HepG2 (cell line): ENCODE measurements at regions not wholly inside any gene's neighbourhood (a gene's known extent, or its start where the extent isn't known, plus 50 kb on each side); places are given as distances from the start of the nearest gene placed in this dataset.

Experiments
- HNF4A ChIP-seq: sonication (generic); formaldehyde crosslinking; IDR thresholded peaks from 2 replicates; pipeline ENCODE4 v1.4.0; 2020; ENCODE audit warnings: missing genetic modification reagents
- HNRNPL ChIP-seq: fragments of 200-400 bp; formaldehyde crosslinking; IDR thresholded peaks from 2 replicates; pipeline ENCODE4 v1.6.1; 2017; ENCODE audit warnings: mild to moderate bottlenecking, low read depth, low read length
- MAF1 ChIP-seq: sonication (generic); formaldehyde crosslinking; IDR thresholded peaks from 2 replicates; pipeline ENCODE4 v1.5.0; 2020; ENCODE audit warnings: missing genetic modification reagents, borderline replicate concordance
- NR2F6 ChIP-seq, 2 experiments: IDR thresholded peaks; 2 replicates each; pipeline ENCODE4 v1.6.1; 2016; ENCODE audit warnings: antibody characterized with exemption in 1 of 2, mild to moderate bottlenecking in 1 of 2
- POLR2A ChIP-seq, 2 experiments: IDR thresholded peaks; 2 replicates each; pipeline ENCODE4 v1.6.1; 2011; ENCODE audit warnings: low read depth in 2 of 2, low read length in 2 of 2, mild to moderate bottlenecking in 1 of 2, moderate library complexity in 1 of 2; ENCODE audit not compliant: insufficient read depth in 1 of 2
- RXRB ChIP-seq: IDR thresholded peaks from 2 replicates; pipeline ENCODE4 v1.6.1; 2016; ENCODE audit warnings: borderline replicate concordance, missing genetic modification reagents, missing compliant biosample characterization
- SALL2 ChIP-seq: sonication (generic); formaldehyde crosslinking; IDR thresholded peaks from 2 replicates; pipeline ENCODE4 v1.8.1; 2023; ENCODE audit warnings: mild to moderate bottlenecking, missing genetic modification reagents, inconsistent platforms
- SNRNP70 ChIP-seq: fragments of 200-400 bp; formaldehyde crosslinking; IDR thresholded peaks from 2 replicates; pipeline ENCODE4 v1.6.1; 2017; ENCODE audit warnings: mild to moderate bottlenecking, low read depth, low read length, moderate library complexity
- ZNF619 ChIP-seq: sonication (generic); formaldehyde crosslinking; IDR thresholded peaks from 2 replicates; pipeline ENCODE4 v1.4.0; 2020; ENCODE audit warnings: mild to moderate bottlenecking, missing genetic modification reagents
- ZNF720 ChIP-seq: sonication (generic); formaldehyde crosslinking; IDR thresholded peaks from 2 replicates; pipeline ENCODE4 v1.4.0; 2020; ENCODE audit warnings: missing genetic modification reagents
- ZSCAN21 ChIP-seq: sonication (generic); formaldehyde crosslinking; IDR thresholded peaks from 2 replicates; pipeline ENCODE4 v1.8.0; 2022; ENCODE audit warnings: mild to moderate bottlenecking, missing genetic modification reagents, moderate library complexity, borderline replicate concordance
- TF ChIP-seq, protein P1 (sequence below), 2 experiments: sonication (generic) in 1 of 2; formaldehyde crosslinking in 1 of 2; IDR thresholded peaks; 2 replicates each; pipeline versions ENCODE4 v1.4.0 to v1.6.1; 2016 to 2020; ENCODE audit warnings: borderline replicate concordance in 1 of 2, low read depth in 1 of 2, mild to moderate bottlenecking in 1 of 2, missing genetic modification reagents in 1 of 2
- TF ChIP-seq, protein P2 (sequence below): sonication (generic); formaldehyde crosslinking; IDR thresholded peaks from 2 replicates; pipeline ENCODE4 v1.4.0; 2020; ENCODE audit warnings: mild to moderate bottlenecking, missing genetic modification reagents
- TF ChIP-seq, protein P3 (sequence below): sonication (generic); formaldehyde crosslinking; IDR thresholded peaks from 2 replicates; pipeline ENCODE4 v1.4.0; 2020; ENCODE audit warnings: missing genetic modification reagents
- TF ChIP-seq, protein P4 (sequence below): sonication (generic); formaldehyde crosslinking; IDR thresholded peaks from 2 replicates; pipeline ENCODE4 v1.4.0; 2020; ENCODE audit warnings: missing genetic modification reagents, borderline replicate concordance
- TF ChIP-seq, protein P5 (sequence below): sonication (generic); formaldehyde crosslinking; conservative IDR thresholded peaks from 2 replicates; pipeline ENCODE4 v1.4.0; 2020; ENCODE audit warnings: missing genetic modification reagents

DNA sequence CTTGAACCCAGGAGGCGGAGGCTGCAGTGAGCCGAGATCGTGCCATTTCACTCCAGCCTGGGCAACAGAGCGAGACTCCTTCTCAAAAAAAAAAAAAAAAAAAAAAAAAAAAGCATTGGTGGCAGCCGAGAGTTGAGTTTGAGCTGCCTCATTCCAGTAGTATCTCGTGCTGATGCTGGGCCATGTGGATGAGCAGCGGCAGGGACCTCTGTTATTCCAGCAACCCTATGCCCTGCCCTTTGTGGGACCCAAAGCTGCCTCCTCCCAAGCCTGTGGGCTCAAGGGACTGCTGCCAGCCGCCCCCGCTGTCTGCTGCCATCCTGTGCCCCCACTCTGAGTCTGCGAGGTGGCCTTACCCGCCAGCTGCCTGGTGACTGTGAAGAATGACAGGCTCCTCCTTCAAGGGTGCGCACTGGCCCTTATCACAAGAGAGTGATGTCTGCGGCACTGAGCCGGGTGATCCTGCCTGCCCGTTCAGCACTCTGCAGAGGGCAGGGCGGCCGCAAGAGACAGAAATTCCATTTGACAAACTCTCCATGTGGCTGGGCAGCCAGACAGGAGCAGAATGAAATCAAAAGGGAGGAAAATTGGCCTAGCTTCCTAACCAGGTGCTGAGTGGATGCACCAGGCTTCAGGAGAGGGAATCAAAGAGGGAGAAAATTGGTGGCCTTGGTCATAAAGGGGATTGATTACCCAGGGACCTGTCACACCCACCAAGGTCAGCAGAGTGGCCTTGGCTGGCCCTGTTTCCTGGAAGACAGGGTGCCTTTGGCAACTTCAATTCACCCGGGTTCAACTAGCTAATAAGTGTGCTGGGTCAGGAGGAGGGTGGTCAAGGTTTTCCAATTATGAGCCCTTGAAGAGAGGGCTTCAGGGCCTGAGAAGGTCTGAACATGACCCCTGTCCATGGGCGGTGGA, 65.3 kb upstream of the ZMIZ1 start (continued):
- TF ChIP-seq, protein P1, sequence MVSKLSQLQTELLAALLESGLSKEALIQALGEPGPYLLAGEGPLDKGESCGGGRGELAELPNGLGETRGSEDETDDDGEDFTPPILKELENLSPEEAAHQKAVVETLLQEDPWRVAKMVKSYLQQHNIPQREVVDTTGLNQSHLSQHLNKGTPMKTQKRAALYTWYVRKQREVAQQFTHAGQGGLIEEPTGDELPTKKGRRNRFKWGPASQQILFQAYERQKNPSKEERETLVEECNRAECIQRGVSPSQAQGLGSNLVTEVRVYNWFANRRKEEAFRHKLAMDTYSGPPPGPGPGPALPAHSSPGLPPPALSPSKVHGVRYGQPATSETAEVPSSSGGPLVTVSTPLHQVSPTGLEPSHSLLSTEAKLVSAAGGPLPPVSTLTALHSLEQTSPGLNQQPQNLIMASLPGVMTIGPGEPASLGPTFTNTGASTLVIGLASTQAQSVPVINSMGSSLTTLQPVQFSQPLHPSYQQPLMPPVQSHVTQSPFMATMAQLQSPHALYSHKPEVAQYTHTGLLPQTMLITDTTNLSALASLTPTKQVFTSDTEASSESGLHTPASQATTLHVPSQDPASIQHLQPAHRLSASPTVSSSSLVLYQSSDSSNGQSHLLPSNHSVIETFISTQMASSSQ (IDR thresholded peaks at IDR 0.05; ENCODE audit: low read depth) = no peak
- TF ChIP-seq, protein P1 (CRISPR knock-in tag; IDR thresholded peaks at IDR 0.05; ENCODE audit: borderline replicate concordance) = no peak
- TF ChIP-seq, protein P2, sequence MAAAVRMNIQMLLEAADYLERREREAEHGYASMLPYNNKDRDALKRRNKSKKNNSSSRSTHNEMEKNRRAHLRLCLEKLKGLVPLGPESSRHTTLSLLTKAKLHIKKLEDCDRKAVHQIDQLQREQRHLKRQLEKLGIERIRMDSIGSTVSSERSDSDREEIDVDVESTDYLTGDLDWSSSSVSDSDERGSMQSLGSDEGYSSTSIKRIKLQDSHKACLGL (CRISPR knock-in tag) = no peak
- TF ChIP-seq ZSCAN21 = 0 out of 2 replicates have a peak, but pooled peaks have one; percentile 24
- TF ChIP-seq ZNF720 = no peak
- 0 out of 2 replicates have a peak, but pooled peaks have one; percentile 43 for TF ChIP-seq HNRNPL
- no peak for TF ChIP-seq POLR2A (IDR thresholded peaks at IDR 0.05; ENCODE audit: insufficient read depth in 1 of 2, low read depth in 2 of 2, low read length in 2 of 2)
- peak; percentile 44 for TF ChIP-seq HNF4A (CRISPR knock-in tag)
- TF ChIP-seq RXRB (CRISPR knock-in tag) = peak; percentile 61
- TF ChIP-seq, protein P3, sequence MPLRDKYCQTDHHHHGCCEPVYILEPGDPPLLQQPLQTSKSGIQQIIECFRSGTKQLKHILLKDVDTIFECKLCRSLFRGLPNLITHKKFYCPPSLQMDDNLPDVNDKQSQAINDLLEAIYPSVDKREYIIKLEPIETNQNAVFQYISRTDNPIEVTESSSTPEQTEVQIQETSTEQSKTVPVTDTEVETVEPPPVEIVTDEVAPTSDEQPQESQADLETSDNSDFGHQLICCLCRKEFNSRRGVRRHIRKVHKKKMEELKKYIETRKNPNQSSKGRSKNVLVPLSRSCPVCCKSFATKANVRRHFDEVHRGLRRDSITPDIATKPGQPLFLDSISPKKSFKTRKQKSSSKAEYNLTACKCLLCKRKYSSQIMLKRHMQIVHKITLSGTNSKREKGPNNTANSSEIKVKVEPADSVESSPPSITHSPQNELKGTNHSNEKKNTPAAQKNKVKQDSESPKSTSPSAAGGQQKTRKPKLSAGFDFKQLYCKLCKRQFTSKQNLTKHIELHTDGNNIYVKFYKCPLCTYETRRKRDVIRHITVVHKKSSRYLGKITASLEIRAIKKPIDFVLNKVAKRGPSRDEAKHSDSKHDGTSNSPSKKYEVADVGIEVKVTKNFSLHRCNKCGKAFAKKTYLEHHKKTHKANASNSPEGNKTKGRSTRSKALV = no peak
- peak; percentile 36; the same call in 1 of the 2 replicates for TF ChIP-seq NR2F6 (IDR thresholded peaks at IDR 0.05)
- no peak; the same call in 1 of the 2 replicates for TF ChIP-seq NR2F6 (CRISPR knock-in tag; IDR thresholded peaks at IDR 0.05)
- 0 out of 2 replicates have a peak, but pooled peaks have one; percentile 32 for TF ChIP-seq SALL2 (CRISPR knock-in tag)
- no peak for TF ChIP-seq SNRNP70
- TF ChIP-seq, protein P4, sequence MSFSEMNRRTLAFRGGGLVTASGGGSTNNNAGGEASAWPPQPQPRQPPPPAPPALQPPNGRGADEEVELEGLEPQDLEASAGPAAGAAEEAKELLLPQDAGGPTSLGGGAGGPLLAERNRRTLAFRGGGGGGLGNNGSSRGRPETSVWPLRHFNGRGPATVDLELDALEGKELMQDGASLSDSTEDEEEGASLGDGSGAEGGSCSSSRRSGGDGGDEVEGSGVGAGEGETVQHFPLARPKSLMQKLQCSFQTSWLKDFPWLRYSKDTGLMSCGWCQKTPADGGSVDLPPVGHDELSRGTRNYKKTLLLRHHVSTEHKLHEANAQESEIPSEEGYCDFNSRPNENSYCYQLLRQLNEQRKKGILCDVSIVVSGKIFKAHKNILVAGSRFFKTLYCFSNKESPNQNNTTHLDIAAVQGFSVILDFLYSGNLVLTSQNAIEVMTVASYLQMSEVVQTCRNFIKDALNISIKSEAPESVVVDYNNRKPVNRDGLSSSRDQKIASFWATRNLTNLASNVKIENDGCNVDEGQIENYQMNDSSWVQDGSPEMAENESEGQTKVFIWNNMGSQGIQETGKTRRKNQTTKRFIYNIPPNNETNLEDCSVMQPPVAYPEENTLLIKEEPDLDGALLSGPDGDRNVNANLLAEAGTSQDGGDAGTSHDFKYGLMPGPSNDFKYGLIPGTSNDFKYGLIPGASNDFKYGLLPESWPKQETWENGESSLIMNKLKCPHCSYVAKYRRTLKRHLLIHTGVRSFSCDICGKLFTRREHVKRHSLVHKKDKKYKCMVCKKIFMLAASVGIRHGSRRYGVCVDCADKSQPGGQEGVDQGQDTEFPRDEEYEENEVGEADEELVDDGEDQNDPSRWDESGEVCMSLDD = no peak
- TF ChIP-seq ZNF619 (CRISPR knock-in tag) = no peak
- TF ChIP-seq MAF1 = no peak
- TF ChIP-seq, protein P5, sequence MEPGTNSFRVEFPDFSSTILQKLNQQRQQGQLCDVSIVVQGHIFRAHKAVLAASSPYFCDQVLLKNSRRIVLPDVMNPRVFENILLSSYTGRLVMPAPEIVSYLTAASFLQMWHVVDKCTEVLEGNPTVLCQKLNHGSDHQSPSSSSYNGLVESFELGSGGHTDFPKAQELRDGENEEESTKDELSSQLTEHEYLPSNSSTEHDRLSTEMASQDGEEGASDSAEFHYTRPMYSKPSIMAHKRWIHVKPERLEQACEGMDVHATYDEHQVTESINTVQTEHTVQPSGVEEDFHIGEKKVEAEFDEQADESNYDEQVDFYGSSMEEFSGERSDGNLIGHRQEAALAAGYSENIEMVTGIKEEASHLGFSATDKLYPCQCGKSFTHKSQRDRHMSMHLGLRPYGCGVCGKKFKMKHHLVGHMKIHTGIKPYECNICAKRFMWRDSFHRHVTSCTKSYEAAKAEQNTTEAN = no peak
